ENCODE measurements at regions not wholly inside any gene's neighbourhood (a gene's known extent, or its start where the extent isn't known, plus 50 kb on each side); places are given as distances from the start of the nearest gene placed in this dataset.
"Not testable (repeated sequence)": the region's sequence is repeated elsewhere in the genome, so short reads cannot be mapped to it uniquely, and the experiment has no call there.

DNA sequence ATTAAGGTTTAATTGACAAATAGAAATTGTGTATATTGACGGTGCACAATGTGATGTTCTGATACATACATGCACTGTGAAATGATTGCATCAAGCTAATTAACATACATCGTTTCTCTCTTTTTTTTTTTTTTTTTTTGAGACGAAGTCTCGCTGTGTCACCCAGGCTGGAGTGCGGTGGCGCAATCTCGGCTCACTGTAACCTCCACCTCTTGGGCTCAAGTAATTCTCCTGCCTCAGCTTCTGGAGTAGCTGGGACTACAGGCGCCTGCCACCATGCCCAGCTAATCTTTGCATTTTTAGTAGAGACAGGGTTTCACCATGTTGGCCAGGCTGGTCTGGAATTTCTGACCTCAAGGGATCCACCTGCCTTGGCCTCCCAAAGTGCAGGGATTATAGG, 69.9 kb upstream of the JCAD start:
- not testable (repeated sequence) for H3K79me1 ChIP-seq (ENCODE audit: insufficient read depth, low read depth, low read length, poor library complexity, severe bottlenecking); H3K9me3 Mint-ChIP-seq; H3K27ac Mint-ChIP-seq; H3K18ac ChIP-seq (ENCODE audit: insufficient read length, low read depth, low read length); H3K27ac ChIP-seq (ENCODE audit: insufficient read length, low read depth, low read length); H3K9ac ChIP-seq (ENCODE audit: extremely low read depth, insufficient read length, low read length); H4K20me1 ChIP-seq (ENCODE audit: control insufficient read depth, insufficient read depth, insufficient read length); H3K56ac ChIP-seq (ENCODE audit: insufficient read length, low read depth, low read length); H4K91ac ChIP-seq (ENCODE audit: insufficient read length, low read depth, low read length); H2BK12ac ChIP-seq (ENCODE audit: insufficient read length, low read depth, low read length); H3K4me3 Mint-ChIP-seq; H3K23ac ChIP-seq (ENCODE audit: insufficient read length, low read depth, low read length); H3K36me3 Mint-ChIP-seq (ENCODE audit: insufficient read depth in 1 of 3, low read depth in 3 of 3); DNase-seq; H3K4ac ChIP-seq (ENCODE audit: low read depth, low read length); H3K9me3 ChIP-seq (ENCODE audit: control insufficient read depth, low read depth, low read length); H3K23me2 ChIP-seq (ENCODE audit: insufficient read length, low read depth, low read length, poor library complexity, severe bottlenecking); H3K4me1 Mint-ChIP-seq; H2BK20ac ChIP-seq (ENCODE audit: low read depth, low read length, poor library complexity, severe bottlenecking); H3K79me2 ChIP-seq (ENCODE audit: insufficient read depth, low read length); H2AFZ ChIP-seq (ENCODE audit: low read length); H3T11ph ChIP-seq (ENCODE audit: low read length); H2BK120ac ChIP-seq (ENCODE audit: low read depth, low read length, poor library complexity, severe bottlenecking); H3K4me1 ChIP-seq (ENCODE audit: insufficient read depth, low read length); H4K5ac ChIP-seq (ENCODE audit: insufficient read length, low read depth, low read length); H3K14ac ChIP-seq (ENCODE audit: insufficient read depth, low read length); H2BK5ac ChIP-seq (ENCODE audit: insufficient read length, low read length); H2AK5ac ChIP-seq (ENCODE audit: insufficient read length, low read length); H4K8ac ChIP-seq (replicated peaks; ENCODE audit: insufficient read length, low read depth, low read length); H3K4me2 ChIP-seq (ENCODE audit: insufficient read depth, insufficient read length, low read length); H3K27me3 ChIP-seq (ENCODE audit: insufficient read depth, low read length); H3K27me3 Mint-ChIP-seq (ENCODE audit: low read depth); H2BK15ac ChIP-seq (ENCODE audit: low read depth, low read length)
- no CpG with 5 or more reads among the region's 8 CpGs for WGBS (ENCODE audit: extremely low coverage, insufficient read length, low lambda C conversion rate)
